Liver (tissue), 8 donors: ENCODE measurements at regions not wholly inside any gene's neighbourhood (a gene's known extent, or its start where the extent isn't known, plus 50 kb on each side); places are given as distances from the start of the nearest gene placed in this dataset.

Experiments
- DNase-seq: peaks from one replicate; pipeline ENCODE4 v3.0.0-alpha.2; 2017; ENCODE audit warnings: low spot score
- H3K27ac ChIP-seq, 2 donors: one replicate each; pipeline ENCODE4 v1.7.0; 2013; ENCODE audit warnings: inconsistent platforms in 2 of 2, low read length in 2 of 2, control low read depth in 1 of 2, low read depth in 1 of 2, mild to moderate bottlenecking in 1 of 2
- H3K27me3 ChIP-seq, 4 donors: one replicate each; pipeline versions ENCODE4 v1.6.1 to v1.7.0; 2013; ENCODE audit warnings: low read length in 3 of 4, inconsistent platforms in 1 of 4, mild to moderate bottlenecking in 1 of 4, moderate library complexity in 1 of 4; ENCODE audit not compliant: control insufficient read depth in 4 of 4, insufficient read depth in 4 of 4
- H3K36me3 ChIP-seq, 4 donors: one replicate each; pipeline versions ENCODE4 v1.6.1 to v1.7.0; 2013; ENCODE audit warnings: low read length in 3 of 4, mild to moderate bottlenecking in 3 of 4, low read depth in 1 of 4, moderate library complexity in 1 of 4; ENCODE audit not compliant: control insufficient read depth in 4 of 4, insufficient read depth in 3 of 4
- H3K4me1 ChIP-seq, 4 donors: one replicate each; pipeline versions ENCODE4 v1.6.1 to v1.7.0; 2013; ENCODE audit warnings: low read length in 3 of 4, mild to moderate bottlenecking in 3 of 4, moderate library complexity in 1 of 4; ENCODE audit not compliant: control insufficient read depth in 4 of 4, insufficient read depth in 4 of 4
- H3K4me3 ChIP-seq, 3 donors: one replicate each; pipeline versions ENCODE4 v1.6.1 to v1.7.0; 2013; ENCODE audit warnings: low read length in 3 of 3, control low read depth in 1 of 3, low read depth in 1 of 3, mild to moderate bottlenecking in 1 of 3
- H3K9ac ChIP-seq, 2 donors: one replicate each; pipeline ENCODE4 v1.7.0; 2013; ENCODE audit warnings: low read length in 2 of 2, mild to moderate bottlenecking in 2 of 2, moderate library complexity in 2 of 2, control low read depth in 1 of 2, low read depth in 1 of 2
- H3K9me3 ChIP-seq, 4 donors: one replicate each; pipeline versions ENCODE4 v1.6.1 to v1.7.0; 2013; ENCODE audit warnings: low read length in 3 of 4; ENCODE audit not compliant: control insufficient read depth in 4 of 4
- EGR1 ChIP-seq, 2 donors: IDR thresholded peaks; 2 replicates each; pipeline ENCODE4 v1.6.1; 2016 to 2018; ENCODE audit warnings: antibody characterized with exemption in 2 of 2, low read depth in 2 of 2
- FOXA1 ChIP-seq: IDR thresholded peaks from 2 replicates; pipeline ENCODE4 v1.6.1; 2016; ENCODE audit warnings: antibody characterized with exemption
- FOXA2 ChIP-seq: IDR thresholded peaks from 2 replicates; pipeline ENCODE4 v1.6.1; 2016; ENCODE audit warnings: antibody characterized with exemption
- GABPA ChIP-seq, 2 donors: IDR thresholded peaks in 1 of 2; conservative IDR thresholded peaks in 1 of 2; 2 replicates each; pipeline ENCODE4 v1.6.1; 2016; ENCODE audit warnings: antibody characterized with exemption in 2 of 2, mild to moderate bottlenecking in 1 of 2, moderate library complexity in 1 of 2
- HNF4A ChIP-seq, 2 donors: conservative IDR thresholded peaks; 2 replicates each; pipeline ENCODE4 v1.6.1; 2016; ENCODE audit warnings: antibody characterized with exemption in 2 of 2, mild to moderate bottlenecking in 2 of 2
- HNF4G ChIP-seq: IDR thresholded peaks from 2 replicates; pipeline ENCODE4 v1.6.1; 2016; ENCODE audit warnings: antibody characterized with exemption
- JUND ChIP-seq, 2 donors: IDR thresholded peaks; 2 replicates each; pipeline ENCODE4 v1.6.1; 2016; ENCODE audit warnings: antibody characterized with exemption in 2 of 2
- NR2F2 ChIP-seq: IDR thresholded peaks from 2 replicates; pipeline ENCODE4 v1.6.1; 2016; ENCODE audit warnings: antibody characterized with exemption
- RAD21 ChIP-seq, 2 donors: IDR thresholded peaks; 2 replicates each; pipeline ENCODE4 v1.6.1; 2016; ENCODE audit warnings: antibody characterized with exemption in 2 of 2, mild to moderate bottlenecking in 2 of 2
- RXRA ChIP-seq, 2 donors: IDR thresholded peaks; 2 replicates each; pipeline ENCODE4 v1.6.1; 2017 to 2018; ENCODE audit warnings: antibody characterized with exemption in 2 of 2, mild to moderate bottlenecking in 1 of 2
- SP1 ChIP-seq: IDR thresholded peaks from 2 replicates; pipeline ENCODE4 v1.6.1; 2018; ENCODE audit warnings: antibody characterized with exemption, mild to moderate bottlenecking
- TAF1 ChIP-seq: conservative IDR thresholded peaks from 2 replicates; pipeline ENCODE4 v1.6.1; 2016; ENCODE audit warnings: antibody characterized with exemption, mild to moderate bottlenecking
- YY1 ChIP-seq: IDR thresholded peaks from 2 replicates; pipeline ENCODE4 v1.6.1; 2016; ENCODE audit warnings: antibody characterized with exemption, mild to moderate bottlenecking
- WGBS: extraction: QIAGEN DNeasy Blood & Tissue Kit; methylation state at CpG from one replicate; pipeline ENCODE4 v1.1.7; 2013; 5-methylcytosine and 5-hydroxymethylcytosine counted together
- TF ChIP-seq, protein P1 (sequence below): IDR thresholded peaks from 2 replicates; pipeline ENCODE4 v1.6.1; 2016; ENCODE audit warnings: antibody characterized with exemption
- TF ChIP-seq, protein P2 (sequence below): IDR thresholded peaks from 2 replicates; pipeline ENCODE4 v1.6.1; 2016; ENCODE audit warnings: antibody characterized with exemption, mild to moderate bottlenecking
- TF ChIP-seq, protein P3 (sequence below): IDR thresholded peaks from 2 replicates; pipeline ENCODE4 v1.6.1; 2016; ENCODE audit warnings: antibody characterized with exemption
- TF ChIP-seq, protein P4 (sequence below): fragments of 150-350 bp; IDR thresholded peaks from 2 replicates; pipeline ENCODE4 v1.5.1; 2017; ENCODE audit warnings: improper control_type of control experiment, low read depth, low read length; ENCODE audit not compliant: missing input control
- TF ChIP-seq, protein P5 (sequence below): IDR thresholded peaks from 2 replicates; pipeline ENCODE4 v1.6.1; 2016; ENCODE audit warnings: antibody characterized with exemption
- donor health status: healthy.
- donor health status: healthy.
- donor health status: healthy.
- donor health status: healthy.
- donor health status: healthy.

DNA sequence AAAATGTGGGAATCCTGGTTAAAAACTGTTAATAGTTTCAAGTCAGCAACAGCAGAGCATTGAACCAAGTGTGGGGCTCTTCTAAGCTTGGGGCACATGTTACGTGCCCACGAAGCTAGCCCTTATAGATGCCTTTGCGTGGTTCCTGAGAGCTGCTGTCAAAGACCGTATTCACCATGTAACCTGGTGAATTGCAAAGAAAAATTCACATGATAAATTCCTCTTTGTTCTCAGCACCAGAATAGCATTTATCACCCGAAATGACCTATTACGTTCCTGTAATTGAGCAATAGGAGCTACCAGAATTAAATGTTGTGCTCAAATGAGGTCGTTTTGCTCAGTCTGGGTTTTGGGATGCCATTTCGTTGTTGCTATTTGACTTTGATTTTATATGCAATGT, 202.6 kb upstream of the PRPS1L1 start:
- WGBS, result 74% methylated on average over 8 of the region's 8 CpGs
- H3K4me1 ChIP-seq, result no peaks in the 10 kb centered on the region
- no peaks in the 10 kb centered on the region for H3K27me3 ChIP-seq
- no peaks in the 10 kb centered on the region for H3K9me3 ChIP-seq
- no peak overlapping the region for H3K9ac ChIP-seq
- H3K4me3 ChIP-seq, result no peak overlapping the region
- H3K36me3 ChIP-seq, result no peaks in the 10 kb centered on the region
- DNase-seq, result no peak
- no peak for TF ChIP-seq YY1
- no peak for TF ChIP-seq FOXA1
- TF ChIP-seq RAD21 (IDR thresholded peaks at IDR 0.05), result no peak
- no peak overlapping the region for H3K27ac ChIP-seq

DNA sequence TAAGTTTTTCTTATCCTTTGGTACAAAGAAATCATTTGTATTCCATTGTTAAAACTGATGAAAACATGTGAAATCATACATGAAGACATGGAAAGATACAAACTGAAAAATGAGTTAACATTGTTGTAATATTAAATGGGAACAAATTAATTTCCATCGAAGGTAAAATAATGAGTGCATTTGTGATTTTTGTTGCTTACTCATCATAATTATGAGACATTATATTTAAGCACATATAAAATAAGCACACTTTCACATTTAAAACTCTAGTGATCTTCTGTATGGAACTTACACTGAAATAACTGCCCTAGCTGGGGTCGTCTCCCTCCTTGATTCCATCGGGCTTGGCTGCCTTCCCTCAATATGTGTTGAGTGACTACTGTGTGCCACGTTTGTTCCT, 204.2 kb upstream of the PRPS1L1 start:
- Histone ChIP-seq H3K27ac (no peak overlapping the region), H3K4me1 (no peaks in the 10 kb centered on the region), H3K36me3 (no peaks in the 10 kb centered on the region), H3K9ac (no peak overlapping the region), H3K27me3 (no peaks in the 10 kb centered on the region), H3K4me3 (no peak overlapping the region), H3K9me3 (peaks cover 0 to 4% (median 0%) of the 10 kb centered on the region in 4 donors)
- TF ChIP-seq FOXA2 (no peak), RXRA (IDR thresholded peaks at IDR 0.05) (no peak), HNF4A (conservative IDR thresholded peaks at IDR 0.05) (no peak), GABPA (IDR thresholded peaks at IDR 0.05 in 1 of 2, conservative IDR thresholded peaks at IDR 0.05 in 1 of 2) (no peak), SP1 (no peak), JUND (IDR thresholded peaks at IDR 0.05) (no peak), FOXA1 (no peak), HNF4G (no peak), TAF1 (no peak), EGR1 (IDR thresholded peaks at IDR 0.05; ENCODE audit: low read depth in 2 of 2) (no peak), YY1 (no peak), NR2F2 (no peak), RAD21 (IDR thresholded peaks at IDR 0.05) (no peak)
- TF ChIP-seq, protein P1, sequence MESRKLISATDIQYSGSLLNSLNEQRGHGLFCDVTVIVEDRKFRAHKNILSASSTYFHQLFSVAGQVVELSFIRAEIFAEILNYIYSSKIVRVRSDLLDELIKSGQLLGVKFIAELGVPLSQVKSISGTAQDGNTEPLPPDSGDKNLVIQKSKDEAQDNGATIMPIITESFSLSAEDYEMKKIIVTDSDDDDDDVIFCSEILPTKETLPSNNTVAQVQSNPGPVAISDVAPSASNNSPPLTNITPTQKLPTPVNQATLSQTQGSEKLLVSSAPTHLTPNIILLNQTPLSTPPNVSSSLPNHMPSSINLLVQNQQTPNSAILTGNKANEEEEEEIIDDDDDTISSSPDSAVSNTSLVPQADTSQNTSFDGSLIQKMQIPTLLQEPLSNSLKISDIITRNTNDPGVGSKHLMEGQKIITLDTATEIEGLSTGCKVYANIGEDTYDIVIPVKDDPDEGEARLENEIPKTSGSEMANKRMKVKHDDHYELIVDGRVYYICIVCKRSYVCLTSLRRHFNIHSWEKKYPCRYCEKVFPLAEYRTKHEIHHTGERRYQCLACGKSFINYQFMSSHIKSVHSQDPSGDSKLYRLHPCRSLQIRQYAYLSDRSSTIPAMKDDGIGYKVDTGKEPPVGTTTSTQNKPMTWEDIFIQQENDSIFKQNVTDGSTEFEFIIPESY, result no peak
- TF ChIP-seq, protein P2, sequence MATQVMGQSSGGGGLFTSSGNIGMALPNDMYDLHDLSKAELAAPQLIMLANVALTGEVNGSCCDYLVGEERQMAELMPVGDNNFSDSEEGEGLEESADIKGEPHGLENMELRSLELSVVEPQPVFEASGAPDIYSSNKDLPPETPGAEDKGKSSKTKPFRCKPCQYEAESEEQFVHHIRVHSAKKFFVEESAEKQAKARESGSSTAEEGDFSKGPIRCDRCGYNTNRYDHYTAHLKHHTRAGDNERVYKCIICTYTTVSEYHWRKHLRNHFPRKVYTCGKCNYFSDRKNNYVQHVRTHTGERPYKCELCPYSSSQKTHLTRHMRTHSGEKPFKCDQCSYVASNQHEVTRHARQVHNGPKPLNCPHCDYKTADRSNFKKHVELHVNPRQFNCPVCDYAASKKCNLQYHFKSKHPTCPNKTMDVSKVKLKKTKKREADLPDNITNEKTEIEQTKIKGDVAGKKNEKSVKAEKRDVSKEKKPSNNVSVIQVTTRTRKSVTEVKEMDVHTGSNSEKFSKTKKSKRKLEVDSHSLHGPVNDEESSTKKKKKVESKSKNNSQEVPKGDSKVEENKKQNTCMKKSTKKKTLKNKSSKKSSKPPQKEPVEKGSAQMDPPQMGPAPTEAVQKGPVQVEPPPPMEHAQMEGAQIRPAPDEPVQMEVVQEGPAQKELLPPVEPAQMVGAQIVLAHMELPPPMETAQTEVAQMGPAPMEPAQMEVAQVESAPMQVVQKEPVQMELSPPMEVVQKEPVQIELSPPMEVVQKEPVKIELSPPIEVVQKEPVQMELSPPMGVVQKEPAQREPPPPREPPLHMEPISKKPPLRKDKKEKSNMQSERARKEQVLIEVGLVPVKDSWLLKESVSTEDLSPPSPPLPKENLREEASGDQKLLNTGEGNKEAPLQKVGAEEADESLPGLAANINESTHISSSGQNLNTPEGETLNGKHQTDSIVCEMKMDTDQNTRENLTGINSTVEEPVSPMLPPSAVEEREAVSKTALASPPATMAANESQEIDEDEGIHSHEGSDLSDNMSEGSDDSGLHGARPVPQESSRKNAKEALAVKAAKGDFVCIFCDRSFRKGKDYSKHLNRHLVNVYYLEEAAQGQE, result no peak
- TF ChIP-seq, protein P3, sequence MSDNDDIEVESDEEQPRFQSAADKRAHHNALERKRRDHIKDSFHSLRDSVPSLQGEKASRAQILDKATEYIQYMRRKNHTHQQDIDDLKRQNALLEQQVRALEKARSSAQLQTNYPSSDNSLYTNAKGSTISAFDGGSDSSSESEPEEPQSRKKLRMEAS, result no peak
- TF ChIP-seq, protein P4, sequence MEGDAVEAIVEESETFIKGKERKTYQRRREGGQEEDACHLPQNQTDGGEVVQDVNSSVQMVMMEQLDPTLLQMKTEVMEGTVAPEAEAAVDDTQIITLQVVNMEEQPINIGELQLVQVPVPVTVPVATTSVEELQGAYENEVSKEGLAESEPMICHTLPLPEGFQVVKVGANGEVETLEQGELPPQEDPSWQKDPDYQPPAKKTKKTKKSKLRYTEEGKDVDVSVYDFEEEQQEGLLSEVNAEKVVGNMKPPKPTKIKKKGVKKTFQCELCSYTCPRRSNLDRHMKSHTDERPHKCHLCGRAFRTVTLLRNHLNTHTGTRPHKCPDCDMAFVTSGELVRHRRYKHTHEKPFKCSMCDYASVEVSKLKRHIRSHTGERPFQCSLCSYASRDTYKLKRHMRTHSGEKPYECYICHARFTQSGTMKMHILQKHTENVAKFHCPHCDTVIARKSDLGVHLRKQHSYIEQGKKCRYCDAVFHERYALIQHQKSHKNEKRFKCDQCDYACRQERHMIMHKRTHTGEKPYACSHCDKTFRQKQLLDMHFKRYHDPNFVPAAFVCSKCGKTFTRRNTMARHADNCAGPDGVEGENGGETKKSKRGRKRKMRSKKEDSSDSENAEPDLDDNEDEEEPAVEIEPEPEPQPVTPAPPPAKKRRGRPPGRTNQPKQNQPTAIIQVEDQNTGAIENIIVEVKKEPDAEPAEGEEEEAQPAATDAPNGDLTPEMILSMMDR, result no peak
- TF ChIP-seq, protein P5, sequence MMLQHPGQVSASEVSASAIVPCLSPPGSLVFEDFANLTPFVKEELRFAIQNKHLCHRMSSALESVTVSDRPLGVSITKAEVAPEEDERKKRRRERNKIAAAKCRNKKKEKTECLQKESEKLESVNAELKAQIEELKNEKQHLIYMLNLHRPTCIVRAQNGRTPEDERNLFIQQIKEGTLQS, result no peak
- WGBS, result 69% methylated on average over 4 of the region's 4 CpGs
- DNase-seq, result no peak
